HCT116 (cell line): ENCODE measurements at regions not wholly inside any gene's neighbourhood (a gene's known extent, or its start where the extent isn't known, plus 50 kb on each side); places are given as distances from the start of the nearest gene placed in this dataset.

Source experiments
- ATAC-seq: fragments of 200-7000 bp; cut with Tn5 transposase; 2 replicates; pipeline ENCODE4 v1.9.1; 2020; ENCODE audit warnings: mild to moderate bottlenecking, moderate library complexity
- BruUV-seq: library from RNA; stranded (reverse); fragments of 400-500 nt; replicated peaks from 2 replicates; lab custom pipeline; 2021; lab: Mats Ljungman, UMichigan
- CTCF ChIA-PET: fragments of 300-600 bp; sonication (Branson Sonifier 250); formaldehyde crosslinking; loops from one replicate; lab custom pipeline; 2021; ENCODE audit warnings: antibody characterized with exemption; lab: Charles Lee
- POLR2A ChIA-PET: fragments of 300-600, 350-600 bp; sonication (Branson Sonifier 250); formaldehyde crosslinking; loops from one replicate; lab custom pipeline; 2021; ENCODE audit warnings: antibody characterized with exemption; lab: Charles Lee
- RAD21 ChIA-PET, 2 experiments: fragments of 300-600 bp; sonication (Branson Sonifier 250); formaldehyde crosslinking; loops; one replicate each; lab custom pipeline; 2023; ENCODE audit warnings: low total read pairs in 2 of 2; ENCODE audit not compliant: uncharacterized antibody in 2 of 2, unreplicated experiment in 2 of 2, low non-redundant PET in 1 of 2; lab: Charles Lee
- DNase-seq: peaks from one replicate; pipeline ENCODE4 v3.0.0-alpha.2; 2010; ENCODE audit warnings: low read depth, low spot score
- H2AFZ ChIP-seq: fragments of 200-600 bp; shearing (Covaris generic), sonication (generic); 2 replicates; pipeline ENCODE4 v1.6.1; 2017; ENCODE audit warnings: low read depth, mixed run types, mixed read lengths, antibody characterized with exemption, low read length; ENCODE audit not compliant: poor library complexity, severe bottlenecking
- H3K27ac ChIP-seq: 2 replicates; pipeline ENCODE4 v1.5.1; 2012; ENCODE audit warnings: low read depth, low read length
- H3K27me3 ChIP-seq: fragments of 200-600 bp; sonication (generic); 2 replicates; pipeline ENCODE4 v1.6.1; 2016; ENCODE audit warnings: mixed run types, low read length, mixed read lengths; ENCODE audit not compliant: insufficient read depth
- H3K36me3 ChIP-seq, 2 experiments: fragments of 200-500 bp in 1 of 2; fragments of 200-600 bp in 1 of 2; sonication (Bioruptor generic) in 1 of 2; sonication (generic) in 1 of 2; 2 replicates each; pipeline versions ENCODE4 v1.5.1 to v1.6.1; 2014 to 2016; ENCODE audit warnings: low read length in 2 of 2, inconsistent platforms in 1 of 2, mixed read lengths in 1 of 2, mixed run types in 1 of 2; ENCODE audit not compliant: insufficient read depth in 2 of 2, control insufficient read depth in 1 of 2
- H3K4me1 ChIP-seq, 2 experiments: fragments of 200-600 bp in 1 of 2; sonication (generic) in 1 of 2; 2 replicates each; pipeline versions ENCODE4 v1.5.1 to v1.6.1; 2012 to 2017; ENCODE audit warnings: low read length in 2 of 2, inconsistent platforms in 1 of 2, mild to moderate bottlenecking in 1 of 2, mixed read lengths in 1 of 2, mixed run types in 1 of 2, moderate library complexity in 1 of 2; ENCODE audit not compliant: insufficient read depth in 2 of 2, control insufficient read depth in 1 of 2
- H3K4me2 ChIP-seq: fragments of 200-600 bp; sonication (generic); 2 replicates; pipeline ENCODE4 v1.6.1; 2017; ENCODE audit warnings: mixed run types, low read length, mixed read lengths
- H3K4me3 ChIP-seq, 2 experiments: fragments of 200-600 bp in 1 of 2; sonication (generic) in 1 of 2; replicated peaks in 1 of 2; 2 replicates each; pipeline ENCODE4 v1.5.1; 2011 to 2016; ENCODE audit warnings: low read length in 2 of 2, control low read depth in 1 of 2, low read depth in 1 of 2, mild to moderate bottlenecking in 1 of 2, mixed read lengths in 1 of 2, mixed run types in 1 of 2
- H3K79me2 ChIP-seq: fragments of 200-600 bp; sonication (generic); 2 replicates; pipeline ENCODE4 v1.6.1; 2017; ENCODE audit warnings: mild to moderate bottlenecking, mixed run types, low read length, moderate library complexity, mixed read lengths; ENCODE audit not compliant: insufficient read depth
- H3K9ac ChIP-seq: fragments of 200-600 bp; sonication (generic); 2 replicates; pipeline ENCODE4 v1.6.1; 2016; ENCODE audit warnings: low read length, mixed read lengths
- H3K9me2 ChIP-seq: fragments of 200-600 bp; sonication (generic), shearing (Covaris generic); 2 replicates; pipeline ENCODE4 v1.6.1; 2017; ENCODE audit warnings: mixed run types, mild to moderate bottlenecking, moderate library complexity; ENCODE audit not compliant: insufficient read depth
- H3K9me3 ChIP-seq, 2 experiments: fragments of 200-500 bp in 1 of 2; fragments of 200-600 bp in 1 of 2; sonication (Bioruptor generic) in 1 of 2; sonication (generic) in 1 of 2; 2 replicates each; pipeline ENCODE4 v1.6.1; 2014 to 2017; ENCODE audit warnings: low read length in 2 of 2, mixed read lengths in 2 of 2, inconsistent platforms in 1 of 2, low read depth in 1 of 2, mild to moderate bottlenecking in 1 of 2, mixed run types in 1 of 2, moderate library complexity in 1 of 2; ENCODE audit not compliant: control insufficient read depth in 1 of 2, insufficient read depth in 1 of 2
- H4K20me1 ChIP-seq: fragments of 200-600 bp; sonication (generic), shearing (Covaris generic); 2 replicates; pipeline ENCODE4 v1.6.1; 2017; ENCODE audit warnings: mixed run types, mild to moderate bottlenecking, moderate library complexity; ENCODE audit not compliant: insufficient read depth
- CBX3 ChIP-seq: IDR thresholded peaks from 2 replicates; pipeline ENCODE4 v1.6.1; 2012; ENCODE audit warnings: low read depth
- CEBPB ChIP-seq: IDR thresholded peaks from 2 replicates; pipeline ENCODE4 v1.6.1; 2012; ENCODE audit warnings: low read depth
- EGR1 ChIP-seq: IDR thresholded peaks from 2 replicates; pipeline ENCODE4 v1.6.1; 2012; ENCODE audit warnings: low read depth
- ELF1 ChIP-seq: IDR thresholded peaks from 2 replicates; pipeline ENCODE4 v1.6.1; 2012; ENCODE audit warnings: low read depth, borderline replicate concordance
- FOSL1 ChIP-seq: IDR thresholded peaks from 2 replicates; pipeline ENCODE4 v1.6.1; 2012; ENCODE audit warnings: low read depth
- JUND ChIP-seq: IDR thresholded peaks from 2 replicates; pipeline ENCODE4 v1.6.1; 2012
- POLR2AphosphoS5 ChIP-seq: IDR thresholded peaks from 2 replicates; pipeline ENCODE4 v1.6.1; 2011; ENCODE audit warnings: mild to moderate bottlenecking, low read depth, low read length, moderate library complexity
- SIN3A ChIP-seq: IDR thresholded peaks from 2 replicates; pipeline ENCODE4 v1.6.1; 2012; ENCODE audit warnings: low read depth
- SRF ChIP-seq: IDR thresholded peaks from 2 replicates; pipeline ENCODE4 v1.6.1; 2012; ENCODE audit warnings: low read depth
- YY1 ChIP-seq: IDR thresholded peaks from 2 replicates; pipeline ENCODE4 v1.6.1; 2011; ENCODE audit warnings: low read length, low read depth, moderate library complexity, mild to moderate bottlenecking; ENCODE audit not compliant: insufficient replicate concordance; ENCODE audit errors: extremely low read depth
- intact Hi-C: fragments of 100-400 bp; cut with micrococcal nuclease; formaldehyde crosslinking; loops from 2 replicates; pipeline ENCODE4 v1.10.0; 2022
- TF ChIP-seq, protein P1 (sequence below): IDR thresholded peaks from 2 replicates; pipeline ENCODE4 v1.6.1; 2012; ENCODE audit warnings: low read depth

DNA sequence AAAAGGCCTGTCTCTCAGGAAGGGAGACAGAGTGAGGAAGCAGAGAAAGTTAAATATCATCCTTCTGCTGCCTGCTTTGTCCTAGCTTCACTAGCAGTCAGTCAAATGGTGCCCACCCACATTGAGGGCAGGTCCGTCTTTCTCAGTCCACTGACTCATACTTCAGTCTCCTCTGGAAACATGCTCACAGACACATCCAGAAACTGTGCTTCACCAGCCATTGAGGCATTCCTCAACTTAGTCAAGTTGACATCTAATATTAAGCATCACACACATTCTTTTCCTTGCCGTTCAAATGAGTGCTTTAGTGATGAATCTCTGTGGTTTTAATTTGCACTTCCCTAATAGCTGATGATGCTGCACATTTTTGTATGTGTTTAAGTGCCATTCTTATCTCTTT lies 777.8 kb upstream of the PRMT6 start:
- Histone ChIP-seq H3K4me1 (no peaks in the 10 kb centered on the region), H2AFZ (no peak overlapping the region), H3K9ac (no peak overlapping the region), H3K27ac (no peak overlapping the region), H3K9me3 (peaks cover 0 to 7% of the 10 kb centered on the region in 2 experiments; a peak in 1 of 4 replicates), H3K27me3 (no peaks in the 10 kb centered on the region), H3K9me2 (no peaks in the 10 kb centered on the region), H3K4me2 (no peak overlapping the region), H3K36me3 (no peaks in the 10 kb centered on the region), H4K20me1 (no peaks in the 10 kb centered on the region), H3K79me2 (no peaks in the 10 kb centered on the region), H3K4me3 (no peak overlapping the region)
- RAD21 ChIA-PET: no interaction called here
- ATAC-seq (no peak), DNase-seq (no peak)
- CTCF ChIA-PET: no interaction called here
- intact Hi-C loops: no loop called here
- TF ChIP-seq CBX3: no peak
- TF ChIP-seq YY1: no peak
- TF ChIP-seq, protein P1, sequence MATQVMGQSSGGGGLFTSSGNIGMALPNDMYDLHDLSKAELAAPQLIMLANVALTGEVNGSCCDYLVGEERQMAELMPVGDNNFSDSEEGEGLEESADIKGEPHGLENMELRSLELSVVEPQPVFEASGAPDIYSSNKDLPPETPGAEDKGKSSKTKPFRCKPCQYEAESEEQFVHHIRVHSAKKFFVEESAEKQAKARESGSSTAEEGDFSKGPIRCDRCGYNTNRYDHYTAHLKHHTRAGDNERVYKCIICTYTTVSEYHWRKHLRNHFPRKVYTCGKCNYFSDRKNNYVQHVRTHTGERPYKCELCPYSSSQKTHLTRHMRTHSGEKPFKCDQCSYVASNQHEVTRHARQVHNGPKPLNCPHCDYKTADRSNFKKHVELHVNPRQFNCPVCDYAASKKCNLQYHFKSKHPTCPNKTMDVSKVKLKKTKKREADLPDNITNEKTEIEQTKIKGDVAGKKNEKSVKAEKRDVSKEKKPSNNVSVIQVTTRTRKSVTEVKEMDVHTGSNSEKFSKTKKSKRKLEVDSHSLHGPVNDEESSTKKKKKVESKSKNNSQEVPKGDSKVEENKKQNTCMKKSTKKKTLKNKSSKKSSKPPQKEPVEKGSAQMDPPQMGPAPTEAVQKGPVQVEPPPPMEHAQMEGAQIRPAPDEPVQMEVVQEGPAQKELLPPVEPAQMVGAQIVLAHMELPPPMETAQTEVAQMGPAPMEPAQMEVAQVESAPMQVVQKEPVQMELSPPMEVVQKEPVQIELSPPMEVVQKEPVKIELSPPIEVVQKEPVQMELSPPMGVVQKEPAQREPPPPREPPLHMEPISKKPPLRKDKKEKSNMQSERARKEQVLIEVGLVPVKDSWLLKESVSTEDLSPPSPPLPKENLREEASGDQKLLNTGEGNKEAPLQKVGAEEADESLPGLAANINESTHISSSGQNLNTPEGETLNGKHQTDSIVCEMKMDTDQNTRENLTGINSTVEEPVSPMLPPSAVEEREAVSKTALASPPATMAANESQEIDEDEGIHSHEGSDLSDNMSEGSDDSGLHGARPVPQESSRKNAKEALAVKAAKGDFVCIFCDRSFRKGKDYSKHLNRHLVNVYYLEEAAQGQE: no peak
- no peak for TF ChIP-seq FOSL1
- TF ChIP-seq CEBPB: no peak
- BruUV-seq: no TSS peak
- POLR2A ChIA-PET: no interaction called here

DNA sequence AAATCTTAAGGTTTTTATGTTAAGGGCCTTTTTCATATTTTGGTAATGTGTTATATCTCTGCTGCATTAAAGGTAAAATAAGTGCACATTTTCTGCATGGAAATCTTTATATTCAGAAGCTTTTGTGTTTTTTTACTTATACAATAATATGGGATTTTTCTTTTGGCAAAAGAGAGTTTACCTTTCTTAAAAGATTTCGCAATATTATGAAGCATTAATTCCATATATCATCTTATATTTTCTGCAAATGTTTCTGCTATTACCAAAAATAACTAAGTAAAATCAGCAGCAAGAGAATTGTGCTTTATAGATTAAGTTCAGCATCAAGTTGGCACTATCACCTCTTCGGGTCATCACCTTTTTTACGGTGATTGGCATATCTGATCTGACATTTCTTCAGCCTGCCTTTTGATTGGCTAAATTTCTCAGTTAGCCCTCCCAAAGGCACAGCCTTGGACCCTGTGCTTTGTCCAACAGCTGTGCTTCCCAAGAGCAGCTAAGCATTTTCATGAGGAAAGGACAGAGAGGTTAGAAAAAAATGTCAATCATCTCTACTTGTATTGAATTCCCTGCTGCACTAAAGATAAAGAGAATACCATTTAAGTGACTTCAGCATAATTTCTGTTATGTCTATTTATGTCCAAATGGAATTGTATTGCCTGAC lies 767.1 kb upstream of the PRMT6 start:
- Histone ChIP-seq H3K27ac (no peak overlapping the region), H2AFZ (no peak overlapping the region), H4K20me1 (no peaks in the 10 kb centered on the region), H3K4me1 (no peaks in the 10 kb centered on the region), H3K79me2 (no peaks in the 10 kb centered on the region), H3K36me3 (no peaks in the 10 kb centered on the region), H3K9me3 (peaks cover 4 to 21% of the 10 kb centered on the region in 2 experiments; a peak in 2 of 4 replicates), H3K4me3 (no peak overlapping the region), H3K9me2 (no peaks in the 10 kb centered on the region), H3K9ac (no peak overlapping the region), H3K27me3 (no peaks in the 10 kb centered on the region), H3K4me2 (no peak overlapping the region)
- intact Hi-C loops: no loop called here
- RAD21 ChIA-PET: no interaction called here
- no peak for TF ChIP-seq POLR2AphosphoS5
- no peak for TF ChIP-seq JUND
- TF ChIP-seq SRF: no peak
- TF ChIP-seq ELF1: no peak
- TF ChIP-seq SIN3A: no peak
- no peak for TF ChIP-seq EGR1
- CTCF ChIA-PET: no interaction called here
- ATAC-seq: no peak
- POLR2A ChIA-PET: no interaction called here
- DNase-seq: no peak
- no TSS peak for BruUV-seq
